Kidney (tissue), 13 donors: ENCODE measurements at regions not wholly inside any gene's neighbourhood (a gene's known extent, or its start where the extent isn't known, plus 50 kb on each side); places are given as distances from the start of the nearest gene placed in this dataset.

Experiments used
- DNase-seq, 5 donors: peaks; one replicate each; pipeline ENCODE4 v3.0.0-alpha.2; 2013 to 2020
- FAIRE-seq: peaks from 2 replicates; lab custom pipeline; 2012; peaks lifted over from hg19 to GRCh38; lab: Jason Lieb, UNC
- H3K27ac ChIP-seq, 2 donors: one replicate each; pipeline ENCODE4 v1.7.0; 2013; ENCODE audit warnings: low read depth in 2 of 2, low read length in 2 of 2, inconsistent platforms in 1 of 2
- H3K27me3 ChIP-seq: one replicate; pipeline ENCODE4 v1.7.1; 2013; ENCODE audit warnings: low read length, inconsistent platforms; ENCODE audit not compliant: control insufficient read depth, insufficient read depth
- H3K36me3 ChIP-seq, 3 donors: one replicate each; pipeline versions ENCODE4 v1.7.0 to v1.7.1; 2013; ENCODE audit warnings: low read length in 3 of 3, control low read depth in 1 of 3, inconsistent platforms in 1 of 3; ENCODE audit not compliant: insufficient read depth in 3 of 3, control insufficient read depth in 2 of 3
- H3K4me1 ChIP-seq, 3 donors: one replicate each; pipeline versions ENCODE4 v1.7.0 to v1.7.1; 2013; ENCODE audit warnings: low read length in 3 of 3, inconsistent platforms in 1 of 3, low read depth in 1 of 3; ENCODE audit not compliant: control insufficient read depth in 2 of 3, insufficient read depth in 2 of 3
- H3K4me3 ChIP-seq, 3 donors: one replicate each; pipeline versions ENCODE4 v1.7.0 to v1.8.1; 2013; ENCODE audit warnings: low read length in 3 of 3, control low read depth in 1 of 3, inconsistent platforms in 1 of 3
- H3K9ac ChIP-seq, 3 donors: one replicate each; pipeline versions ENCODE4 v1.7.0 to v1.7.1; 2013; ENCODE audit warnings: low read length in 3 of 3, control low read depth in 1 of 3, inconsistent platforms in 1 of 3
- H3K9me3 ChIP-seq, 3 donors: one replicate each; pipeline versions ENCODE4 v1.7.0 to v1.7.1; 2013; ENCODE audit warnings: low read length in 3 of 3, control low read depth in 1 of 3, inconsistent platforms in 1 of 3; ENCODE audit not compliant: control insufficient read depth in 2 of 3, insufficient read depth in 1 of 3
- intact Hi-C: fragments of 100-400 bp; cut with DNase I; formaldehyde crosslinking; loops from one replicate; pipeline ENCODE4 v1.11.1; 2022
- TF ChIP-seq, protein P1 (sequence below): IDR thresholded peaks from 3 replicates; pipeline ENCODE4 v1.5.1; 2012; ENCODE audit warnings: mild to moderate bottlenecking, moderate library complexity, borderline replicate concordance; ENCODE audit not compliant: insufficient read depth; ENCODE audit errors: extremely low read depth
- donor health status: control.
- donor health status: control.
- donor health status: control.
- donor health status: control.
- donor health status: control.
- donor health status: DM: yes; HTN: yes; CAD: no.
- donor health status: Normal renal cell carcinoma (clear cell type).

DNA sequence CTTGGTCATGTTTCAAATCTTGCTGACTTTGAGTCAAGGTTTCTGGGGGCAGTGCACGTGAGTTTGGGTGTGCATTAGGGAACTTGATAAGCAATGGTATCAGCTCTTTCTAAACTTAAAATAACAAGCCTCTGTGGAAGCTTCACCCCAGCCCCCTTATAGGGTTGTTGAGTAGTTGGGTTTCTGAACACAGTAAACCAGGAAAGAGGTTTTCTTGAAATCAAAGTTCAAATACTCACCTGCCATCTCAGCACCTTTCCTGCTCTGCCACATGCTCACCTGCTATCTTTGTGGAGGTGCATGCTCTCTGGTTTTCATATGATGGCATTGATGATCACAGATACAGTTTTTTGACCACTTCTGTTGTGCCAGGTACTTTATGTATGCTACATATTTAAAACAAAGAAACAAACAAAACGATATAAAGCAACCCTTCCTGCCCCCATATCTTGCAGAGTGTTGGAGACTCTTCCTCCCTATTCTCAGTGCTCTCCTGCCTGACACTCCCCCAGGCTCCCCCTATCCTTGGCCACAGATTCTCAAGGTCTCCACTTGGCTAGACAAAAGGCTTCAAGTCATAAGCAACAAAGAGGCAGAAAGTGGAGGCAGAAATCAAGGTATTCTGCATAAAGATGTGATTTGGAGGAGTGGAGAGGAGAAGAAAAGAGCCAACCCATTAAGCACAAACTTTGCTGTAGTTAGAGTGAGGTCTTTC, 360.6 kb downstream of the CYRIA start:
- intact Hi-C loops: no loop called here
- H3K4me3 ChIP-seq: no peak overlapping the region

DNA sequence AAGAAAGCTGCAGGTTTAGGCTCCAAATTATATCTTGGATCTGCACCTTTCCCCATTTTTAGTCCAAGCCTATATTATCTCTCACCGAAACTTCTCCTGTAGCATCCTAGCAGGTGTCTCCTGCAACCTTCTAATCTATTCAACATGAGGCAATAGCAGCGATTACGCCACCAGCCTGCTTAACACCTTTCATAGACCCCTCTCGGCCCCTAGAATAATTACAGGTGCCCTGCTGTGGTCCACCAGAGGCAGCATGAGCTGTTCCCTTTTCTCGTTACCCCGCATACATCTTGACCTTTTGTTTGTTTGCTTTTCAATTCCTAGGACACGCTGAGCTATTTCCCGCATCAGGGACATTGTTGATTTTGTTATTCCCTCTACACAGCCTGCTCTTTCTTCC, 361.9 kb downstream of the CYRIA start:
- Histone ChIP-seq H3K27ac (no peak overlapping the region), H3K9ac (no peak overlapping the region), H3K9me3 (peaks cover 0 to 7% (median 2%) of the 10 kb centered on the region in 3 donors), H3K36me3 (no peaks in the 10 kb centered on the region), H3K4me3 (no peak overlapping the region), H3K27me3 (no peaks in the 10 kb centered on the region), H3K4me1 (no peaks in the 10 kb centered on the region)
- TF ChIP-seq, protein P1, sequence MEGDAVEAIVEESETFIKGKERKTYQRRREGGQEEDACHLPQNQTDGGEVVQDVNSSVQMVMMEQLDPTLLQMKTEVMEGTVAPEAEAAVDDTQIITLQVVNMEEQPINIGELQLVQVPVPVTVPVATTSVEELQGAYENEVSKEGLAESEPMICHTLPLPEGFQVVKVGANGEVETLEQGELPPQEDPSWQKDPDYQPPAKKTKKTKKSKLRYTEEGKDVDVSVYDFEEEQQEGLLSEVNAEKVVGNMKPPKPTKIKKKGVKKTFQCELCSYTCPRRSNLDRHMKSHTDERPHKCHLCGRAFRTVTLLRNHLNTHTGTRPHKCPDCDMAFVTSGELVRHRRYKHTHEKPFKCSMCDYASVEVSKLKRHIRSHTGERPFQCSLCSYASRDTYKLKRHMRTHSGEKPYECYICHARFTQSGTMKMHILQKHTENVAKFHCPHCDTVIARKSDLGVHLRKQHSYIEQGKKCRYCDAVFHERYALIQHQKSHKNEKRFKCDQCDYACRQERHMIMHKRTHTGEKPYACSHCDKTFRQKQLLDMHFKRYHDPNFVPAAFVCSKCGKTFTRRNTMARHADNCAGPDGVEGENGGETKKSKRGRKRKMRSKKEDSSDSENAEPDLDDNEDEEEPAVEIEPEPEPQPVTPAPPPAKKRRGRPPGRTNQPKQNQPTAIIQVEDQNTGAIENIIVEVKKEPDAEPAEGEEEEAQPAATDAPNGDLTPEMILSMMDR: no peak
- intact Hi-C loops: no loop called here
- FAIRE-seq (no peak), DNase-seq (no peak)

More for the DNA sequence above, 360.6 kb downstream of the CYRIA start:
- TF ChIP-seq, protein P1: no peak
- Histone ChIP-seq H3K9me3 (peaks cover 0 to 7% (median 2%) of the 10 kb centered on the region in 3 donors), H3K27me3 (no peaks in the 10 kb centered on the region), H3K36me3 (no peaks in the 10 kb centered on the region), H3K9ac (no peak overlapping the region), H3K27ac (no peak overlapping the region), H3K4me1 (no peaks in the 10 kb centered on the region)
- DNase-seq: no peak
- FAIRE-seq: no peak

DNA sequence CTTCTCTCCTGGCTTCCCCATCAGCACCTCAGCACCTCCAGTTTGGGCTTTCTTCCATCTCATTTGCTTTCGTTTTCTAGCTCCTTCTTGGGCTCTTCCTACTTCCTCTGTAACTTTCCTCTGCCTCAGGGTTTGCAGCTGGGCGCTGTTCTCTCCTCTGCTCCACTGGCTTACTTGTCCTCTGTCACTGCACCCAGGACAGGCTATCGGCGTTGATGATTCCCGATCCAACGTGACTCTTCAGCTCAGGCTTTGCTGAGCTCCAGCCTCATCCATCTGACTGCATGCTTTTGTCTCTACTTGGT, 362.4 kb downstream of the CYRIA start:
- TF ChIP-seq, protein P1: no peak
- no peaks in the 10 kb centered on the region for H3K4me1 ChIP-seq
- FAIRE-seq: no peak
- DNase-seq: no peak
- no peaks in the 10 kb centered on the region for H3K27me3 ChIP-seq
- no peak overlapping the region for H3K4me3 ChIP-seq
- intact Hi-C loops: no loop called here
- H3K36me3 ChIP-seq: no peaks in the 10 kb centered on the region
- peaks cover 0 to 7% (median 2%) of the 10 kb centered on the region in 3 donors for H3K9me3 ChIP-seq
- no peak overlapping the region for H3K27ac ChIP-seq
- no peak overlapping the region for H3K9ac ChIP-seq
